ENCODE measurements at regions not wholly inside any gene's neighbourhood (a gene's known extent, or its start where the extent isn't known, plus 50 kb on each side); places are given as distances from the start of the nearest gene placed in this dataset.
"Not testable (repeated sequence)": the region's sequence is repeated elsewhere in the genome, so short reads cannot be mapped to it uniquely, and the experiment has no call there.

GRCh38 chr7:32789266-32789665 lies 102.3 kb downstream of the KBTBD2 start:
- intact Hi-C loops (cut with DNase I); H3K27me3 ChIP-seq; H3K4me1 ChIP-seq; H3K36me3 ChIP-seq; H3K27ac ChIP-seq; DNase-seq (ENCODE audit: extremely low spot score in 2 of 2); H3K4me3 ChIP-seq; H3K9me3 ChIP-seq: not testable (repeated sequence)

DNA sequence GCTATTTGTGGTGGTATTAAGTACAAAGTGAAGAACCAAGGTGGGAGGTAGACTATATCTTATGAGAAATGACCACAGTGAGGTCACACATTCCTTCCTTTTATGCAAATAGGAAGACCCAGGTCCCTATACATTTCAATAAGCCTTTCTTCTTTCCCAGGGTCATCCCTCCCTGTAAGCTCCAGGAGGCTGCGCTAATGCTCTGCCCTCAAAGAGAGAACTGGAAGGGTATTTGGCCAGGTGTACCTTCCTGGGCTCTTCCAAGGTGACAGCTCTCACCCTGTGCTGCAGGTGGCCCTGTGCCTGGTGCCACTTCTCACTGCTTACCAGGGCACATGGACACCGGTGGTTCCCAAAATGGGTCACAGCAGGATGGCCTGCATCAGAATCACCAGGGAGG lies 103.4 kb downstream of the KBTBD2 start:
- H3K4me3 ChIP-seq; H3K4me1 ChIP-seq; H3K27ac ChIP-seq; H3K36me3 ChIP-seq; H3K27me3 ChIP-seq; H3K9me3 ChIP-seq; intact Hi-C loops (cut with DNase I); DNase-seq (ENCODE audit: extremely low spot score in 2 of 2): not testable (repeated sequence)

- H3K9me3 ChIP-seq; H3K27me3 ChIP-seq; DNase-seq (ENCODE audit: extremely low spot score in 2 of 2); H3K27ac ChIP-seq; H3K36me3 ChIP-seq; H3K4me3 ChIP-seq; intact Hi-C loops (cut with DNase I); H3K4me1 ChIP-seq: not testable (repeated sequence)
Observed at GRCh38 chr7:32785365-32785944, 106.1 kb downstream of the KBTBD2 start.

DNA sequence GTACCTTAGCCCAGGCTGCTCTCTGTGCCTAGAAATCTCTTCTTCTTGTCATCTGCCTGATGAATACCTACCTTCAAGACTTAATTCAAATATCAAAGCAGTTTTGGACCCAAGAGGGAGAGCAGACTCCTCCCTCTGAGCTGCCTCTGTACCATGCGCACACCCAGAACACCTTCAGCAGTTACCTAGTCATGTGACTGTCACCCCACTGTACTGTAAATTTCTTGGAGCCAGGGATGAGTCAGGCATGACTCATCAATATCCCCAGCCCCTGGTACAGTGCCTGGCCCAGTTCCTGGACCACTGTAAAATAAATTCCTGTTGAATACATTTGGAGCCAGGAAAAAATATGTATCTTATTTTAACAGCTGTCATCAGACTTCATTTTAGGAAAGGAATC lies 111.7 kb downstream of the KBTBD2 start:
- H3K36me3 ChIP-seq; H3K4me3 ChIP-seq; H3K4me1 ChIP-seq; DNase-seq (ENCODE audit: extremely low spot score in 2 of 2); H3K27me3 ChIP-seq; intact Hi-C loops (cut with DNase I); H3K9me3 ChIP-seq; H3K27ac ChIP-seq: not testable (repeated sequence)

GRCh38 chr7:32779167-32779566 lies 112.4 kb downstream of the KBTBD2 start:
- no peak overlapping the region for H3K27ac ChIP-seq
- H3K4me3 ChIP-seq: no peak overlapping the region
- H3K4me1 ChIP-seq: no peaks in the 10 kb centered on the region
- TF ChIP-seq POLR2AphosphoS5 (IDR thresholded peaks at IDR 0.05; ENCODE audit: insufficient read depth in 1 of 2, low read depth in 1 of 2) (no peak), POLR2A (IDR thresholded peaks at IDR 0.05) (no peak), CTCF (IDR thresholded peaks at IDR 0.05) (no peak)
- no peaks in the 10 kb centered on the region for H3K36me3 ChIP-seq
- H3K27me3 ChIP-seq: no peaks in the 10 kb centered on the region
- no peaks in the 10 kb centered on the region for H3K9me3 ChIP-seq
- intact Hi-C loops (cut with DNase I): no loop called here
- DNase-seq (ENCODE audit: extremely low spot score in 2 of 2): no peak

DNA sequence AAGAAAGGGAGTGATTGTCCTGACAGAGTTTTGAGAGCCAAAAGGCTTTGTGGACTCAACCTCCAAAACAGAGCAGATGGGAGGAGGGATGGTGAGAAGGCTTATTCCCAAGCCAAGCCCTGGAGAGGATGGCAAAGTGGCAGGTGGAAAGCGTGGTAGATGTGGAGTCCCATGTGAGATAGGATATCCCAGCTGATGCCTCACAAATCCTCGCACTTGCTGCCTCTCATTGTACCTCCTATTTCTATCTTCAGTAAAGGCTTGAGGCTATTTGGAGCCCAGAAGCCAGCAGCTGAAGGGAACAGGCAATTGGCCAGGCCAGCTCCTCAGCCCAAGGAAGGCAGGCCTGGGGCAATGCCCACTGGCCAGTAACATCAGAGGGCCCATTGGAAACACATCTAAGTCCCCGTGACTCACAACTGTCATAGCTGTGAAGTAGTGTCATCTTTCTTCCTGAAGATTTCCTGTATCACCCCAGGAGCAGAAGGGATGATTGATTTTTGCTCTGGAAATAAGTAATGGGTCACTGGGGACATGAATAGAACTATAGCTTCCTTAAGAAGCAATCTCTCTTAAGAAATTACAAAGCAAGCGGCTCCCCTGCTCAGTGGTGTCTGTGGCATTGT lies 114.4 kb downstream of the KBTBD2 start:
- H3K4me3 ChIP-seq; H3K9me3 ChIP-seq; H3K36me3 ChIP-seq; DNase-seq (ENCODE audit: extremely low spot score in 2 of 2); H3K27ac ChIP-seq; H3K27me3 ChIP-seq; intact Hi-C loops (cut with DNase I); H3K4me1 ChIP-seq: not testable (repeated sequence)

DNA sequence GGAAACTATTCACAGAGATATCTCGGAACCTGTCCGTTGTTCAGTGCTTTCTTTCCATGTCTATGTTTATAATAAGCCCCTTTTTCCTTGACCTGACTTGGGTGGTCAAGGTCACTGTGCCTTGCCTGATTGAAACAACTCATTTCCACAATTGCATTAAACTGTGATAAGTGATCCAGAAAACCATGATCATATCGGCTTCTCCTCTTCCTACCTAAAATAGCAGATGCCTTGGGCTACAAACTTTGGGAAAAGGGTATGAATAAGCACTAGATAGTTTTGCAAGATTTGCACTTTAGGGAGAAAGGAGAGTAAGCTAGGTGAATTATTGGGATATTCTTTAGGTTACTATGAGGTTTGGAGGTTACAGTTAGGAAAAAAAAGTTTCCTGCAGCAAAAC lies 115.2 kb downstream of the KBTBD2 start:
- H3K36me3 ChIP-seq; DNase-seq (ENCODE audit: extremely low spot score in 2 of 2); H3K27ac ChIP-seq; H3K27me3 ChIP-seq; H3K4me1 ChIP-seq; H3K9me3 ChIP-seq; intact Hi-C loops (cut with DNase I); H3K4me3 ChIP-seq: not testable (repeated sequence)

DNA sequence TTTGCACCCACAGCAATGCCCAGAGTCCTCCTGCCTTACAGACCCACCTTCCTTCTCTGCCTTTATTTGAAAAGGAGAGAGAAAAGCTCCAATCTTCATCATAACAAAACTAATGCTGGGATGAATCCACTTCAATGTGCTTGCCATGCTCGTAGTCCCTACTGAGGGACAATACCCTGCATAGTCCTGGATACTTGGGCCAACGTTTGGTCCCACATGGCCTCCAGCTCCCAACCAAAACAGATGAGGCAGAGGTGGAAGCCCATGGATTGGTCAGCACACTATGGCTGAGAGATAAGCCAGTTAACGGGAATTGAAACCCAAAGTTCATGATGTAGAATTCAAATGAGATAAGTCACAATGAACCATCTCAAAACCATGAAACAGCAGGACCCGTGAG lies 115.8 kb downstream of the KBTBD2 start:
- H3K9me3 ChIP-seq; H3K4me1 ChIP-seq; H3K36me3 ChIP-seq; H3K4me3 ChIP-seq; H3K27ac ChIP-seq; intact Hi-C loops (cut with DNase I); DNase-seq (ENCODE audit: extremely low spot score in 2 of 2); H3K27me3 ChIP-seq: not testable (repeated sequence)

GRCh38 chr7:32774541-32774951 lies 117.0 kb downstream of the KBTBD2 start:
- Histone ChIP-seq H3K4me3 (no peak overlapping the region), H3K27ac (no peak overlapping the region), H3K27me3 (no peaks in the 10 kb centered on the region), H3K4me1 (no peaks in the 10 kb centered on the region), H3K9me3 (no peaks in the 10 kb centered on the region), H3K36me3 (no peaks in the 10 kb centered on the region)
- TF ChIP-seq POLR2AphosphoS5 (IDR thresholded peaks at IDR 0.05; ENCODE audit: insufficient read depth in 1 of 2, low read depth in 1 of 2) (no peak), CTCF (IDR thresholded peaks at IDR 0.05) (no peak), POLR2A (IDR thresholded peaks at IDR 0.05) (no peak)
- intact Hi-C loops (cut with DNase I): no loop called here
- no peak for DNase-seq (ENCODE audit: extremely low spot score in 2 of 2)

DNA sequence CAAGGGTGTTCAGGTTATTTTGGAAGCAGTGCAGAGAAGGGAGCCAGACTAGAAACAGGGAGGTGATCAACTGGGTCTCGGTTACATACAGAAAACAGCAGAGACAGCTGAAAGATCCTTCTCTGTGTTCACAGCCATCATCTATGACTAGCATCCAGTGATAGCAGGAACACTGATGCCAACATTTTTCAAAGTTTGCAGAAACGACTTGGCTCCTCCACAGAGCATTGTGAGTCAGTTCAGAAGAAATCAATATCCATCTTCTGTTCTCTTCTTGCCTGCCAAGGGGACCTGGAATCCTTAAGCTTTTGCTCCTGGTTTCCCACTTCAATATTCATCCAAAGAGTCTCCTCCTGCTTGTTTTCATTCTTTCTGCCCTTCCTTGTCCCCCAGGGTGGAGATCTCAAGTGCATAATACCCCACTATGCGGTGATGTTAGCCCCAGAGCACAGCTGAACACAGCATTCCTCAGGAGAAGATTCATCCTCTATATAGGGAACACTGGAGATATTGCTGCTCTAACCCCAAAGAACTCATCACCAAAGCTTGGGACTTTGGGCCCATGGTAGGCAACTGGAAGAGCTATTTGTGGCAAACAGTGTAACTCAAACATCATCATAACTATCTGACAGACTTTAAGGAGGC lies 122.6 kb downstream of the KBTBD2 start:
- H3K9me3 ChIP-seq; intact Hi-C loops (cut with DNase I); H3K36me3 ChIP-seq; H3K4me3 ChIP-seq; H3K27me3 ChIP-seq; H3K27ac ChIP-seq; H3K4me1 ChIP-seq; DNase-seq (ENCODE audit: extremely low spot score in 2 of 2): not testable (repeated sequence)

DNA sequence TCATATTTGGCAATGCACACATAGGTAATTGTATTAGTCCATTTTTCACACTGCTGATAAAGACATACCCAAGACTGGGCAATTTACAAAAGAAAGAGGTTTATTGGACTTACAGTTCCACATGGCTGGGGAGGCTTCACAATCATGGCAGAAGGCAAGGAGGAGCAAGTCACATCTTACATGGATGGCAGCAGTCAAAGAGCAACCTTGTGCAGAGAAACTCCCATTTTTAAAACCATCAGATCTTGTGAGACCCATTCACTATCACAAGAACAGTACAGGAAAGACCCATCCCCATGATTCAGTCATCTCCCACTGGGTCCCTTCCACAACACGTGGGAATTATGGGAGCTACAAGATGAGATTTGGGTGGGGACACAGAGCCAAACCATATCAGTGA lies 123.2 kb downstream of the KBTBD2 start:
- H3K27ac ChIP-seq; H3K27me3 ChIP-seq; H3K4me1 ChIP-seq; H3K9me3 ChIP-seq; DNase-seq (ENCODE audit: extremely low spot score in 2 of 2); H3K4me3 ChIP-seq; H3K36me3 ChIP-seq; intact Hi-C loops (cut with DNase I): not testable (repeated sequence)
